ENCODE measurements at regions not wholly inside any gene's neighbourhood (a gene's known extent, or its start where the extent isn't known, plus 50 kb on each side); places are given as distances from the start of the nearest gene placed in this dataset.

GRCh38 chr13:68540244-68540643 lies 1310.1 kb upstream of the PCDH9 start:
- TF ChIP-seq CTCF (IDR thresholded peaks at IDR 0.05; ENCODE audit: insufficient read depth, low read length, poor library complexity, severe bottlenecking) (no peak), EZH2phosphoT487 (conservative IDR thresholded peaks at IDR 0.05; ENCODE audit: low read length) (no peak)
